Activated T-helper 2 cell treated with anti-CD3 and anti-CD28 coated beads, Interferon-gamma antibody, Interleukin-2, Interleukin-4, amounts not matched to agents 10 μg/mL and 5 μg/mL and 100 μg/mL, durations not matched to agents 14 hours and 24 hours and 36 hours (primary cell): ENCODE measurements at regions not wholly inside any gene's neighbourhood (a gene's known extent, or its start where the extent isn't known, plus 50 kb on each side); places are given as distances from the start of the nearest gene placed in this dataset.

Experiments
- DNase-seq: peaks from one replicate; pipeline ENCODE4 v3.0.0; 2021; ENCODE audit warnings: low spot score
- H3K27ac Mint-ChIP-seq: one replicate; pipeline ENCODE4 v1.8.0; 2021; ENCODE audit warnings: mixed read lengths
- H3K27me3 Mint-ChIP-seq: one replicate; pipeline ENCODE4 v1.8.0; 2021; ENCODE audit warnings: low read depth, mixed read lengths
- H3K36me3 Mint-ChIP-seq: one replicate; pipeline ENCODE4 v1.8.0; 2021; ENCODE audit warnings: low read depth, mixed read lengths
- H3K4me1 Mint-ChIP-seq: one replicate; pipeline ENCODE4 v1.8.0; 2021; ENCODE audit warnings: low read depth, mixed read lengths
- H3K4me3 Mint-ChIP-seq: one replicate; pipeline ENCODE4 v1.8.0; 2021; ENCODE audit warnings: low read depth, mild to moderate bottlenecking, moderate library complexity, mixed read lengths
- H3K9me3 Mint-ChIP-seq: one replicate; pipeline ENCODE4 v1.8.0; 2021; ENCODE audit warnings: mixed read lengths
- intact Hi-C: fragments of 100-400 bp; cut with micrococcal nuclease; formaldehyde crosslinking; loops from one replicate; pipeline ENCODE4 v1.15.1; 2023

DNA sequence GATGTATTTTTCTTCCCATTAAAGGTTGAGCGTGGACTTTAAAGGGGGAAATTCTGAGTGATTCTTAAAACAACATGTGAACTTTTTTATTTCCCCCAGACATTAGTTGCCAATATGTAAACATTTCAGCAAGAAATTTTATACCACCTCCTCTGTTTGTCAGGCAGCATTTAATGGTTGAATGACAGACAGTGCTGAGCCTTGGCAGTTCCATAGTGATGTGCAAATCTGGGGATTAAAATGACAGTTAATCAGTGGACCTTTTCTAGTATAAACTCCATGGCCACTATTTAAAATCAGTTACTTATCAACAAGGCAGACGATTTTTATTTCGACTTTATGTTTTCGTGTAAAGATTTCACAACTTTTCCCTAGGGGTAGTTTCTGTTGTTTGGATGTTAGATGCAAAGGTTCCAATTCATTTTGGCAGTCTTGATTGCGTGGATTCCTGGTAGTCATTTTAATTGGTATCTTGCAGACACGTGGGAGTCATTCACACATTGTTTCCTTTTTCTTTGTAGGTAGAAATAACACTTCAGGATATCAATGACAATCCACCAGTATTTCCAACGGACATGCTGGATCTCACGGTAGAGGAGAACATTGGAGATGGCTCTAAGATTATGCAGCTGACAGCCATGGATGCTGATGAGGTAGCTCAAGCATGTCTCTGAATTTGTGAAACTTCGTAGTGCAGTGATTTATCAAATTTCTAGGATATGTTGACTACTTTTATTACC lies 83.7 kb downstream of the FAT4 start:
- no peaks in the 10 kb centered on the region for H3K27me3 Mint-ChIP-seq
- H3K9me3 Mint-ChIP-seq: no peaks in the 10 kb centered on the region
- no peaks in the 10 kb centered on the region for H3K4me1 Mint-ChIP-seq
- DNase-seq: no peak
- no peaks in the 10 kb centered on the region for H3K36me3 Mint-ChIP-seq
- intact Hi-C loops: loop anchor here (10.0 kb wide), 1 partner anchor 526 kb away; no protein-coding TSS in a partner anchor
- no peak overlapping the region for H3K4me3 Mint-ChIP-seq
- H3K27ac Mint-ChIP-seq: no peak overlapping the region

DNA sequence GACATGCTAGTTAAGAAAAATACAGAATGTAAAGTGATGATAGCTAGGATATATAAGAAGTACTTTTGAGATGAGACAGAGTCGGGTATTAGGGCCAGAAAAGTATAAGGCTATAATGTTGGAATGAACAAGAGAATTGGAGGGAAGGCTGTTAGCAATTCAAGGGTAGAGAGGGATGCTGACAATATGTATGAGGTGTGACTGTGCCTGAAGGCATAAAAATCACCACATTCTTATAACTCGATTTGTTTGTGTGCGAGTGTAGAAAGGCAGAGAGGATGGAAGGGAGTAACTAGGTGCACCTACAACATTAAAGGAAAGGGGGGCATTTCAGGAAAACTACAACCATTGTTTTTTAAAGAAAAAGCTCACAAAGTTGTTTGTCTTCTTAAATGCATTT lies 86.0 kb downstream of the FAT4 start:
- Mint-ChIP-seq H3K9me3 (no peaks in the 10 kb centered on the region), H3K27me3 (no peaks in the 10 kb centered on the region), H3K27ac (no peak overlapping the region), H3K36me3 (no peaks in the 10 kb centered on the region), H3K4me1 (no peaks in the 10 kb centered on the region), H3K4me3 (no peak overlapping the region)
- DNase-seq: no peak
- intact Hi-C loops: no loop called here

DNA sequence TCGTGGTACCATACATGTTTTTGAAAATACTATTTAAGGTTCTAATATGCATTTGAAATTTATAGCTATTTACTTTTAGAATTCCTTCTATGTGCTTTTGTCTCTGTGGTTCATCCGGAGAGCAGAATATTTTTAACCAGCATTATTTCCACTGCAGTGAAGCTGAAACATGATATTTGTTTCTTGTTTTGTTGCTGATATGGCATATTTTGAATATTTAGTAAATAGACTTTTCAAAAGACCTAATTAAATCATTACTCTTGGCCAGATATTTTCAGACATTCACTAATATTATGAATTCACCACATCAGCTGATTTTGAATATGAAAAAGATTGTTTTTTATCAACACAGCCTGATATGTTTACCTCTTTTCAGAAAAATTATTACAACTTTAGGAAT lies 87.0 kb downstream of the FAT4 start:
- intact Hi-C loops: no loop called here
- H3K4me1 Mint-ChIP-seq: no peaks in the 10 kb centered on the region
- no peak overlapping the region for H3K27ac Mint-ChIP-seq
- no peaks in the 10 kb centered on the region for H3K9me3 Mint-ChIP-seq
- H3K27me3 Mint-ChIP-seq: no peaks in the 10 kb centered on the region
- H3K36me3 Mint-ChIP-seq: no peaks in the 10 kb centered on the region
- no peak overlapping the region for H3K4me3 Mint-ChIP-seq
- no peak for DNase-seq

DNA sequence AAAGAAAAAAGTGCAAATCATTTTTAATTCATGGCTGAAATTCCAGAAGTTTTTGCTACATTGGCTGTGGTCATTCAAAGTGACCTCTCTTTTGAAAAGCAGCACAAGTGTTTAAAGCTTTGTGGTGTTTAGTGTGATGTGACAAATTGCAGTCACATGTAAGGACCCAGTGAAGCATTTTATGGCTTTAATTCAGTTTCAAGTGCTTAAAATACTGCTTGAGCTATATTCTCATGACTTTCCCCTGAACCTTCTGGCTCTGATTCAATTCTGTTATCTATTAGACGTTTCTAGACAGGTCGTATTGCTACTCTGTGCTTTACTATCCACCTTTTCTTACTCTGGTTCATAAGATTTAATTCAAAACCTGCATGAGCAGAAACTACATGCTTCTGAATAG lies 105.8 kb downstream of the FAT4 start:
- H3K27ac Mint-ChIP-seq: no peak overlapping the region
- H3K27me3 Mint-ChIP-seq: no peaks in the 10 kb centered on the region
- H3K4me3 Mint-ChIP-seq: no peak overlapping the region
- no peak for DNase-seq
- H3K4me1 Mint-ChIP-seq: no peaks in the 10 kb centered on the region
- intact Hi-C loops: no loop called here
- H3K9me3 Mint-ChIP-seq: peaks cover 21% of the 10 kb centered on the region
- no peaks in the 10 kb centered on the region for H3K36me3 Mint-ChIP-seq

DNA sequence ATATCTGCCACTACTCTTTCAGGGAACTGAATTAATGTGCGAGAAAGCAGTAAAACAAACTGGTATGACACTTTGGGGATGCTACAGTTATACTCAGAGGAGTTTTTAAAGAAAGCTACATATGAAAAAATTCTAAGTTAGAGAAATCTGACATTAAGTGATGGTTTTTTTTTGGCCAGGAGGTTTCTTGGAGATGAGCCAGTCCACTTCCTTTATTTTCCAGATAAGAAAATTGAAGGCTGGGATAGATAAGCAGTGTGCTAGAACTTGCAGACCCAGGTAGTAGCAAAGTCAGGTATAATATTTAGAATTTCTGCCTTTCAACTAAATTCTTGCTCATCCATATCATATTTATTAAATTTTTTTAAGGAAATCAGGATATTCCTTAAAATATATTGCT lies 106.8 kb downstream of the FAT4 start:
- no peak for DNase-seq
- H3K4me1 Mint-ChIP-seq: no peaks in the 10 kb centered on the region
- no peaks in the 10 kb centered on the region for H3K36me3 Mint-ChIP-seq
- no peaks in the 10 kb centered on the region for H3K27me3 Mint-ChIP-seq
- peaks cover 21% of the 10 kb centered on the region for H3K9me3 Mint-ChIP-seq
- H3K27ac Mint-ChIP-seq: no peak overlapping the region
- intact Hi-C loops: no loop called here
- no peak overlapping the region for H3K4me3 Mint-ChIP-seq

DNA sequence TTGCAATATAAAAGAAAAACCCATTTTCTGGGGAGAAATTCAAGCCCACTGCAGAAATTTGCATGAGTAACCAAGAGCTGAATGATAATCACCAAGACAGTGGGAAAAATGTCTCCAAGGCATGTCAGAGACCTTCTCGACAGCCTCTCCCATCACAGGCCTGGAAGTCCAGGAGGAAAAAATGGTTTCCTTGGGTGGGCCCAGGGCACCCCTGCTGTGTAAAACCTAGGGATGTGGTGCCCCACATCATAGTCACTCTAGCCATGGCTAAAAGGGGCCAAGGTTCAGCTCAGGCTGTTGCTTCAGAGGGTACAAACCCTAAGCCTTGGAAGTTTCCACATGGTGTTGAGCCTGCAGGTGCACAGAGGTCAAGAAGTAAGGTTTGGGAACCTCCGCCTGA lies 108.4 kb downstream of the FAT4 start:
- no peak overlapping the region for H3K27ac Mint-ChIP-seq
- intact Hi-C loops: no loop called here
- no peaks in the 10 kb centered on the region for H3K4me1 Mint-ChIP-seq
- peaks cover 21% of the 10 kb centered on the region for H3K9me3 Mint-ChIP-seq
- DNase-seq: no peak
- H3K36me3 Mint-ChIP-seq: no peaks in the 10 kb centered on the region
- no peak overlapping the region for H3K4me3 Mint-ChIP-seq
- no peaks in the 10 kb centered on the region for H3K27me3 Mint-ChIP-seq

DNA sequence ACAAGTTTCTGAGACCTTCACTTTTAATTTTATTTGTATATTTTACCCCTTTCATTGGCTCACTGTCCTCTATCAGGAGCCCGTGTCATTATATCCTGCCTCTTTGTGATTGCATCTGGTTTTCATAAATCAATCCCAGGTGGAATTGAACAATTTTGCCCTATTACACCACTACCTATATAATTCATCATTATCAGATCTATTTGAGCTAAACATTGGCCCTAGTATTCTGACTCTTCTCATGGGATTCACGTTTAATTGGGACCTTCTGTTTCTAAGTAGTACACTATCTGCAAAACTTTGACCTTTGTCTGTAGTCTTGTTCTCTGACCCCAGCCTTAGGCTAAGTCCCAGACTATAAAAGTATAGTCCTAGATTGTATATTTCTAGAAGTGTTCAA lies 114.1 kb downstream of the FAT4 start:
- Mint-ChIP-seq H3K9me3 (peaks cover 9% of the 10 kb centered on the region), H3K27ac (no peak overlapping the region), H3K4me1 (no peaks in the 10 kb centered on the region), H3K4me3 (no peak overlapping the region), H3K27me3 (no peaks in the 10 kb centered on the region), H3K36me3 (no peaks in the 10 kb centered on the region)
- no peak for DNase-seq
- intact Hi-C loops: no loop called here

DNA sequence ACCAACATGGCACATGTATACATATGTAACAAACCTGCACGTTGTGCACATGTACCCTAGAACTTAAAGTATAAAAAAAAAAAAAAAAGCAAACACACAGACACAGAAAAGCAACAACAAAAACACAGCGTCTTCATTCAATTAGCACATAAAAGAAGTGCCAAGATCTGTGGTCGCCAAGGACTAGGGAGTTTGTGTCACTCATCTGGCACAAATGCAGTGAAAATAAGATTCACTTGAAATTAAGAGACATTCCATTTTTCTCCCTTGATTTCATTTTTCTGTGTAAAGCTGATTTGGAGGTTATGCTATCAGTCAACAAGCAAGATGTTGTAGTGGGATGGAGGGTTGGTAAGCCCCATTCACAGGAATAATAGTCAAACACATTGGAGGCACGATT lies 115.3 kb downstream of the FAT4 start:
- Mint-ChIP-seq H3K4me1 (no peaks in the 10 kb centered on the region), H3K9me3 (no peaks in the 10 kb centered on the region), H3K27me3 (no peaks in the 10 kb centered on the region), H3K27ac (no peak overlapping the region), H3K36me3 (no peaks in the 10 kb centered on the region), H3K4me3 (no peak overlapping the region)
- DNase-seq: no peak
- intact Hi-C loops: no loop called here

DNA sequence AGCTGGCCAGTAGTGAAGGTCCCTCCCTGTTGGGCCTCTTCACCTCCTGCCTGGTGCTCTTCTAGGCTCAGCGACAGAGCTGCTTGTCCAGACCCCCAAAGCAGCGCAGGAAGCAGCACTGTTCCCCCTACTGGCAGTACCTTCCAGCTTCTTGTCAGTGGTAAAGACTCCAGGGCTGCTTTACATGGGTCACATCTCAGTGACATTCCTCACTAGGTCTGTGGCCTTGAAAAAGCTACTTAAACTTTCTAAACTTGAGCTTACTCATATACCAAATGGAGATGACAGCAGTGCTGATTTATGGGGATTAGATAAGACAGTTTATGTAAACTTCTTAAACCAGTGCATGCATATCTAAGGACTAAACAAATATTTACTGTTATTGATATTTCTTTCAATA lies 117.3 kb downstream of the FAT4 start:
- Mint-ChIP-seq H3K27me3 (no peaks in the 10 kb centered on the region), H3K36me3 (no peaks in the 10 kb centered on the region), H3K9me3 (no peaks in the 10 kb centered on the region), H3K27ac (no peak overlapping the region), H3K4me1 (no peaks in the 10 kb centered on the region), H3K4me3 (no peak overlapping the region)
- intact Hi-C loops: no loop called here
- no peak for DNase-seq

DNA sequence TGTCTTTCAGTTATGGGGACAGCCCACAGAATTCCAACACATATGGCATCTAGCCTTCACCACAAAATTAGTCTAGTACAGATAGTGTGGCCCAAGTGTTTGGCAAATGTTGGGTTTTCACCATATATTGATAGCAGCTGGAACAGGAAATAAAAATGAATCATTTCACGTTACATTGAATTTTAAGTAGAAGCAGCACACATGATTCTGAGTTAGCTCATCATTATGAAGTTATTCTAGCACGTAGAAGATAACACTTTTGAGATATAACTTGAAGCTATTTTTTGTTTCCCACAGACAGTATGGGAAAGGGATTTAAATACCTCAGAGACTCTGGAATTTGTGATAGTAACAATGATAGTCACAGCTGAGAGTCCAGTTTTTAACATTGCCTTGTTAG lies 118.7 kb downstream of the FAT4 start:
- H3K27me3 Mint-ChIP-seq: no peaks in the 10 kb centered on the region
- no peak overlapping the region for H3K4me3 Mint-ChIP-seq
- intact Hi-C loops: no loop called here
- DNase-seq: no peak
- no peaks in the 10 kb centered on the region for H3K36me3 Mint-ChIP-seq
- no peaks in the 10 kb centered on the region for H3K4me1 Mint-ChIP-seq
- no peaks in the 10 kb centered on the region for H3K9me3 Mint-ChIP-seq
- no peak overlapping the region for H3K27ac Mint-ChIP-seq

DNA sequence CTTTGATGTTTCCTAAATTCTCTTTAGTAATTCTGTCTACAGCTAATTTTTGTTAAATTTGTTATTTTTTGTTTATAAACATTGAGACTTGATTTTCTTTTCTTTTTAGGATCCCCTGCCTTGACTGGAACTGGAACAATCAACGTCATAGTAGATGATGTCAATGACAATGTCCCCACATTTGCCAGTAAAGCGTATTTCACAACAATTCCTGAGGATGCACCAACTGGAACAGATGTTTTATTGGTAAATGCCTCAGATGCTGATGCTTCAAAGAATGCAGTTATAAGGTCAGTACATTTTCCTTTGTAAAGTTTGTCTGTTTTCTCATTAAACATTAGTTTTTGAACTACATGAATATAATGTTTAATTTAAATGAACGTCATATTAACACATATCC lies 119.4 kb downstream of the FAT4 start:
- Mint-ChIP-seq H3K36me3 (no peaks in the 10 kb centered on the region), H3K27me3 (no peaks in the 10 kb centered on the region), H3K27ac (no peak overlapping the region), H3K4me1 (no peaks in the 10 kb centered on the region), H3K9me3 (no peaks in the 10 kb centered on the region), H3K4me3 (no peak overlapping the region)
- DNase-seq: no peak
- intact Hi-C loops: no loop called here

DNA sequence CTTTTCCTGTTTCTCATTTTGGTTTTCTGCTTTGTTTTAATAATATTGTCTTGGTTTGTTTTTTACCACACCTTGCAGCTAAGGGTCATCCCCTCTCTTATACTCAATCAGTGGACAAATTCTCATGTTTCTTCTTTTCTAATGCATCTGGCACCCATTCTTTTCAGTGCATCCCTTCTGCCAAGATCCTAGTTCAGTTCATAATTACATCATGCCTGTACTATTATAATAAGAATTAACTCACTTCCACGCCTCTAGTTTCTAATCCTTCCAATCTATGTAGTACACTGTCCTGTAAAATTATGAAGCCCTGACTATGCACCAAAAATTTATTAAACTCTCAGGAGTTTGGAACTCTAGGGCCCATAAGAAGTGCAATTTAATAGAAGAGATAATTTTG lies 126.1 kb downstream of the FAT4 start:
- intact Hi-C loops: no loop called here
- H3K9me3 Mint-ChIP-seq: no peaks in the 10 kb centered on the region
- H3K27me3 Mint-ChIP-seq: no peaks in the 10 kb centered on the region
- H3K4me1 Mint-ChIP-seq: no peaks in the 10 kb centered on the region
- no peaks in the 10 kb centered on the region for H3K36me3 Mint-ChIP-seq
- DNase-seq: no peak
- no peak overlapping the region for H3K4me3 Mint-ChIP-seq
- no peak overlapping the region for H3K27ac Mint-ChIP-seq

DNA sequence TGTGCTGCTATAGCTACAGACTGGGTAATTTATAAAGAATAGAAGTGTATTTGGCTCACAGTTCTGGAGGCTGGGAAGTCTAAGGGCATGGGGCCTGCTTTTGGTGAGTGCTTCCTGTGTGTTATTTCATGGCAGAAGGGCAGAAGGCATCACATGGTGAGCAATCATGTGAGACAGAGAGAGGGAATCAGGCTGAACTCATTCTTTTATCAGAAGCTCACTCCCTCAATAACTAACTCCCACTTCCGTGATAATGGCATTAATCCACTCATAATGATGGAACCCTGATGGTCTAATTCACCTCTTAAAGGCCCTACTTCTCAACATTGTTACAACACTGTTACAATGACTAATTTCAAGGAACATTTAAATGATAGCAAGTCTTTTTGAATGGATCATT lies 129.4 kb downstream of the FAT4 start:
- no peak for DNase-seq
- Mint-ChIP-seq H3K9me3 (peaks cover 5% of the 10 kb centered on the region), H3K27me3 (no peaks in the 10 kb centered on the region), H3K36me3 (no peaks in the 10 kb centered on the region), H3K4me3 (no peak overlapping the region), H3K4me1 (no peaks in the 10 kb centered on the region), H3K27ac (no peak overlapping the region)
- intact Hi-C loops: no loop called here

DNA sequence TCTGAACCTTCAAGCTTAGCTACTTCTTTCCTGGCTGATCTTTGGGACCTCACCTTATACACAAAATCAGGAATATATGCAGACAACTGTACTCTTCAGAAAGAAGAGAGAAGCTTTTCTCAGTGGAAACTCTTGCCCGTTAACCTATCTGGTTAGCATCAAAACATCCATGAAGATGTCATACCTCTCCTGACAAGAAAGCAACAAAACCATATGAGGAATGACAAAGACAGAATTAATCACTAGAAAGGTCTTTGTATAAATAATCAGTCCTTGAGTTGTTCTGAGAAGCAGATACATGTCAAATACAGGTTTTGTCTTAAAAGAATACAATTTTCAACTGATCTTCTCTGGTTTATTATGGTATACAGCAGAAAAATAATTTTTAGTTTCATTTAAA lies 130.8 kb downstream of the FAT4 start:
- intact Hi-C loops: no loop called here
- Mint-ChIP-seq H3K4me1 (no peaks in the 10 kb centered on the region), H3K9me3 (peaks cover 8% of the 10 kb centered on the region), H3K36me3 (no peaks in the 10 kb centered on the region), H3K27me3 (no peaks in the 10 kb centered on the region), H3K27ac (no peak overlapping the region), H3K4me3 (no peak overlapping the region)
- no peak for DNase-seq
